NCI-H1694 treated with DMSO at 0.1 percent for 48 hours (cell line): ENCODE measurements at regions not wholly inside any gene's neighbourhood (a gene's known extent, or its start where the extent isn't known, plus 50 kb on each side); places are given as distances from the start of the nearest gene placed in this dataset.

ENCODE experiments used
- DNase-seq: peaks from one replicate; lab custom pipeline; 2025; lab: John Stamatoyannopoulos, UW

DNA sequence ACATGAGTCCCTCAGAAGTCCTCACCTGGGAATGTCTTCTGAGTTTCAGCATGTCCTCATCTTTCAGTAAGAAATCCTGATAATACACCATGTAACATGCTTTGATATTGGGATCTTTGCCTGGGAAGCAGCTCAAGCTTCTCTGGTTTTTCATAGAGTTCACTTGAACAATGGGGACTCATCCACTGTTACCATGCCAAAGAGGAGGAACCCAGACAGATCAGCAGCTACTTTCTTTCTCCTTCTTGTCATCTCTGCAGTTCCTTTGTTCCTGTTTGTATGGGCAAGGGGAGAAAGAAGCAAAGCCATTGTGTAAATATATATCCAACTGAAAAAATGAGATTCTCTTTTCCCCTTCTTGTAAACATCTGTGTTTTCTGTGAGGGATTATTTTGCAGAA is 450.6 kb upstream of the HS3ST5 start:
- no peak for DNase-seq

DNA sequence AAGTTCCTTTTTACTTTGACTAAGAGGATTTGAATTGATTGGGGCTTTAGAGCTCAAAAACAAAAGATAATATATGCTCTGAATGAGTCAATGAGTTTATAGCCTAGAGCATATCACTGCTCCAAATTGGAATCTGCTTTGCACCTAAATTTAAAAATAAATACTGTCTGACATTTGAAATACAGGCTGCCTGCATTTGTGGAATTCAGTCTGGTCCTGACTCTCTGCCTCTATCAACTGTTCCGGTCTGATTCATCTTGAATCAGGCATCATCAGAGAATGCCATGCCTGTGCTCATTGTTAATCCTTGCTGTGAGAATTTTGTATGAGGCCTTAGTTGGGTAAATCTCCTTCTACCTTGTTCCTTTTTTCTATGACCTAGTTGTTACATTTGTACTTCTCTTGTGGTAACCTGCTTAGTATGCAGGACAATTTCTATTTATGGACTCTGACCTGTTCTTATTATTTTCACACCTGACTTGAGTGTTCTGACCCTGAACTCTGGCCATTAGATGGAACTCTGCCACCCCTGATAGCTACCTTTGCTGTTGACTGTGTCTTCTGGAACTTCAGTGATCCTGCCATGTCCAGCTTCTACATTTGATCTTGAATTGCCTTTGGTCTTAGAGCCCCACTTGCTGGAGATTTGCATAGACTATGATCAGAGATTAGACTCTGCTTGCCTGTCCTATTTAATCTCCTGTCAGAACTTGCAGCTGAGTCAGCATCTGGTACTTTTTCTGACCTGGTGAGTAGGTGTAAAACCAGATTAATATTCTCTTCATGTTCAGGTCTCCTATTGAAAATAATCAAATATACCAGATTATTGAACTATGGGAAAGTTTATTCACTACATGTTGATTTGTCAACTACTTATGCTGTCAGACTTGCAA is 442.7 kb upstream of the HS3ST5 start:
- no peak for DNase-seq

DNA sequence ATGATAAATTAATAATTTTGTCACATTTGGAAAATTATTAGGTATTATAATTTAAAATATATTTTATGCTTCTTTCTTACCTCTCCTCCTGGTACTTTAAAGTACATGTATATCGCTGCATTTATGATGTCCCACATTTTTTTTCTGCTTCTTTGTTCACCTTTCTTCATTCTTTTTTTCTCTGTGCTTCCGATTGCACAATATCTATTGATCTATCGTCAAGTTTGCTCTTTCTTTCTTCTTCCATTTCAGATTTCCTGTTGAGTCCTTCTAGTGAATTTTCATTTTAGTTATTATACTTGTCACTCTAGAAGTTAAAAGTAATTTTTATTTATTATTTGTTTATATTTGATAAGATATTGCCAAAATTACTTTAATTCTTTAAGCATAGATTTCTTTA is 441.0 kb upstream of the HS3ST5 start:
- no peak for DNase-seq

DNA sequence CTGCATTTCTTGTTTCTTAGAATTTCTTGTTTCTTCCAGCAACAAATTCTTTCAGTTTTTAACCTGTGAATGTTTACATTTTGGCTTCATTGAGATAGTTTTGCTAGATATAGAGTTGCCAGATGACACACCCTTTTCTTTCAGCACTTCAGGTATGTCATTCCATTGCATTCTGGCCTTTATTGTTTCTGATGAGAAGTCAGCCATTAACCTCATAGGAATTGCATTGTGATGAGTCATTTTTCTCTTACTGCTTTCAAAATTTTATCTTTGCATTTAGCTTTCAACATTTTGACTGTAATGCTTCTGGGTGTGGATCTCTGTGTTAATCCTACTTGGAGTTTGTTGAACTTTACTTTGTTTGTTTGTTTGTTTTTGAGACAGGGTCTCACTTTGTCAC is 440.3 kb upstream of the HS3ST5 start:
- DNase-seq, result no peak

GRCh38 chr6:114764866-114765265 is 422.0 kb upstream of the HS3ST5 start:
- DNase-seq, result no peak

DNA sequence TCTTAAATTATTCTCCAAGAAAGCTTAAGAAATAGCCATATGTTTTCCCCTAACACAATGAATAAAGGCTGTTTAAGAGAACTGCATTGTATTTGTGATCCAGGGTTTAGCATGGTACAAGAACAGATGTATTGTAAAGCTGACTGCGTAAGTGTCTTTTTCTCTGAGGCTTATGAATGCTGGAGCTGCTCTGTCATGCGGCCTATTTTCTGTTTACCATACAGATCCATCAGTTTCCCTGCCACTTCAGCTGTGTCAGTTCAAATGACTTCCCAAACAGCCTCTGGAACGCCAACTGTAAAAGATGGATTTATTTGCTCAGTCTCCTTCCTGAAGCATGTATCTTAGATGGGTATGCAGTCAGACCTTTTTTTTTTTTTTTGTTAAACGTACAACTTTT is 419.3 kb upstream of the HS3ST5 start:
- no peak for DNase-seq

DNA sequence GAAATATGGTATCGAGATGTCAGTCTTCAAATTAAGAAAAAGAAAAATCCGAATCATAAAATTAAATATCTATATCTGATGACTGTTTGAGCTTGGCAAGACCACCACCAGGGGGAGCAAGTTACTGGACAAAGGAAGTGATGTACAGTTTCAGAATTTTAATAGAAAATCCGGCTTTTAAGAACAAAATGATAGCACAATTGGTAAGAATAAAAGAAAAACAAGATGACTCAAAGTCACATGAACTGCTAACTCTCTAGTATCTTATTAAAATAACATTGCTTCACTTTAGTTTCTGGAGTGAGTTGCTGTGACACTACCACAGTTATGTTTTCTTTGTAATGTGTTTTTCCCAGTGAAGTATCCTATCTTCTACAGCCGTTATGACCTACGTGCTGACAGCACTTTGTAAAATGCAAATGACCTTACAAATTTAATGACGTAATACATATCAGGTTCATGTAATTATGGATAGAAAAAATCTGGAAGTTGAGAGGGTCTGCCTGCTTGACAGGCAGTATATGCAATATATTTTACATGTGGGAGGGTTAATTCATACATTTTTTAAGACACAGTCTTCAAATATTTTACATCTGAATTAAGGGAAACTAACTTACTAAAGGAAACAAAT is 405.3 kb upstream of the HS3ST5 start:
- DNase-seq, result peak; percentile 15

- DNase-seq, result no peak
Measured at GRCh38 chr6:114740547-114740946, 397.7 kb upstream of the HS3ST5 start.

- no peak for DNase-seq
Measured at GRCh38 chr6:114739656-114740055, 396.8 kb upstream of the HS3ST5 start.

GRCh38 chr6:114735025-114735735 is 392.4 kb upstream of the HS3ST5 start:
- DNase-seq, result no peak

DNA sequence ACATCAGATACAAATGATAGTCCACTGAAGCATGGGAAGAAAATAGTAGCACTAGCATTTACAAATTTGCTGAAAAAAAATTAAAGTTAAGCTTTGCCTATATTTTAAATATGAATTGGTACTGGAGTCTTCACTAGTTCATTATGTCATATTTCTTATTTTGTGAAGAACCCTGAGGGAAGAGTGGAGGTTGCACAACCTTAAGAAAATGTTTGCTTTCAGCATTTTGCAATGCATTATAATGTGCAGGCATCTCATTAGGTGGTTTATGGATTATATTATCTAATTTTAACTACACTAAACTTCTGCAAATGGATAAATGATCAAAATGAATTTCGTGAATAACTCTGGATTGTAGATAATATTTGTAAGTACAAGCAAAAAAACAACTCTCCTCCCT is 390.8 kb upstream of the HS3ST5 start:
- DNase-seq, result no peak

GRCh38 chr6:114718716-114719270 is 376.0 kb upstream of the HS3ST5 start:
- DNase-seq, result no peak

DNA sequence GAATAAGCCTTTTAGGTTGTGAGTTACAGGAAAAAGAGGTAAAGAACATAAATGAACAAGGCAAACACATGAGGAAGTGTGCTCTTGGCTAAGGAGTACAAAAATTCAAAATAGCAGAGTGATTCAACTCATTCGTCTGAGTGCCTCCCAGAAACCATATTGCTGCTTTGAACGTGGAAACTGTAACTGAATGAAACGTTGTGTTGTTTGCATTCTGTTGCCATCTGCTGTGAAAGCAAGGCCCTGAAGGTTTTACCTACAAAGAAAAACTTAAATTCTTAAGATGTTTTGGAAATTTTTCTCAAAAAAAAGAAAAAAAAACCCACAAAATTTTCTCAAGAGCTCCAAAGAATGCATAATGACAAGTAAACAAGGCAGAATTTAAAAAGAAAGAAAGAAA is 375.4 kb upstream of the HS3ST5 start:
- peak; percentile 17 for DNase-seq

DNA sequence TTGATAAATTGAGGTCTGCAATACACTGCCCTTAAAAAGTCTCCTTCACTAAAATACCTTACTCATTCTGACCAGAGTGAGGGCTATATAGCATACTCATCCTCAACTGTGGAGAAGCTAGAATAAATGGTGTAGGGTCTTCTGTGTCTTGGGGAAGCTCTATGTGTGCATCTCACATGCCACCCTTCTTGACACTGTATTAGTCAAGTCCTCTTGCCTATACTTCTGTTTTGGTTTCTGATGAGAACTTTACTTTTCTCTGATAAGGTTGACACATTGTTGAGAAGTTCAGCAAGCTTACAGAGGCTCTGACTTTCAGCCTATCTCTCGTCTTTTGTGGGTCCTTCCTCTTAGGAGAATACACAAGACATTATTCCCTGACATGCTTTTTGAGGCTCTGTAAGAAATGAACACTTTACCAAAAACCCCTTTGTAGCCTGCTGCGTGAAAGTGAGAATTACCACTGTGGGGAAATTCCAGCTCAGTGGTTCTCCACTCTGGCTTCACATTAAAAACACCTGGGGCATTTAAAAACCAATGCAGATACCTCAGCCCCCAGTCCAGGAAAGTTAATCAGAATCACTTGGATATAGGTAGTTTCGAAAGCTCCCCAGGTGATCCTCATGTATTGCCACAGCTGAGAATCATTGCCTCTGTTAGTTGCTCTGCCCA is 372.1 kb upstream of the HS3ST5 start:
- no peak for DNase-seq

DNA sequence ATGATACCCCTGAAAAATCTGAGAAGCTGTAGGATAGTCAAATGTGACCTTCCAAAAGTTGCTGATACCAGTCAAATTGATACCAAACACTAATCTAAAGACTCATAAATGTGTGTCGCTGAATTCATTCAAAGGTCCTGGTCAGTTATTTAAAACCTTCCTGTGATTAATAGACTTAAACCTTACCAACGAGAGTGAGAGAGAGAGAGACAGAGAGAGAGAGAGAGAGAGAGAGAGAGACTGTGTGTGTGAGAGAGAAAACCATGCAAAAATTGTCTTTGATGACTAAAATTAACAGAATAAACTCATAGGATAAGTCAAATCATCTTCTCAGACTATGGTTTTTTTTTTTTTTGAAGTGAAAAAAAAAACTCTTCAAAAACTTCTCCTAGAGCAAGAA is 370.9 kb upstream of the HS3ST5 start:
- DNase-seq, result no peak

GRCh38 chr6:114712129-114712662 is 369.4 kb upstream of the HS3ST5 start:
- no peak for DNase-seq

GRCh38 chr6:114707081-114707620 is 364.3 kb upstream of the HS3ST5 start:
- no peak for DNase-seq

- DNase-seq, result no peak
Measured at GRCh38 chr6:114690625-114691024, 347.8 kb upstream of the HS3ST5 start.

DNA sequence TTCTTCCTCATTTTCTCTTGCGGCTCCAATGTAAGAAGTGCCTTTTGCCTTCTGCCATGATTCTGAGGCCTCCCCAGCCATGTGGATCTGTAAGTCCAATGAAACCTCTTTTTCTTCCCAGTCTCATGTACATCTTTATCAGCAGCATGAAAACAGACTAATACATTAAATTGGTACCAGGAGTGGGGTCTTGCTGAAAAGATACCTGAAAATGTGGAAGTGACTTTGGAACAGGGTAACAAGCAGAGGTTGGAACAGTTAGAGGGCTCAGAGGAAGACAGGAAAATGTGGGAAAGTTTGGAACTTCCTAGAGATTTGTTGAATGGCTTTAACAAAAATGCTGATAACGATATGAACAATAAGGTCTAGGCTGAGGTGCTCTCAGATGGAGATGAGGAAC is 316.7 kb upstream of the HS3ST5 start:
- no peak for DNase-seq

GRCh38 chr6:114651611-114652010 is 308.8 kb upstream of the HS3ST5 start:
- no peak for DNase-seq

- no peak for DNase-seq
Measured at GRCh38 chr6:114650891-114651290, 308.1 kb upstream of the HS3ST5 start.

- no peak for DNase-seq
Measured at GRCh38 chr6:114649298-114649697, 306.5 kb upstream of the HS3ST5 start.
